Activated CD8-positive, alpha-beta T cell treated with anti-CD3 and anti-CD28 coated beads for 36 hours (primary cell): ENCODE measurements at regions not wholly inside any gene's neighbourhood (a gene's known extent, or its start where the extent isn't known, plus 50 kb on each side); places are given as distances from the start of the nearest gene placed in this dataset.

Source experiments
- ATAC-seq: fragments of 200-7000 bp; cut with Tn5 transposase; one replicate; pipeline ENCODE4 v1.10.0; 2021; ENCODE audit warnings: mild to moderate bottlenecking, moderate library complexity
- CTCF ChIA-PET: fragments of 350-600 bp; sonication (Branson Sonifier 250); formaldehyde crosslinking; loops from one replicate; lab custom pipeline; 2021; ENCODE audit warnings: antibody characterized with exemption; lab: Charles Lee
- POLR2A ChIA-PET: fragments of 350-600 bp; sonication (Branson Sonifier 250); formaldehyde crosslinking; loops from one replicate; lab custom pipeline; 2021; ENCODE audit warnings: antibody characterized with exemption; lab: Charles Lee
- DNase-seq: peaks from one replicate; pipeline ENCODE4 v3.0.0-alpha.2; 2020
- H3K27ac Mint-ChIP-seq: one replicate; pipeline ENCODE4 v1.8.0; 2021; ENCODE audit warnings: mild to moderate bottlenecking, mixed read lengths
- H3K27me3 Mint-ChIP-seq: one replicate; pipeline ENCODE4 v1.8.0; 2021; ENCODE audit warnings: mixed read lengths
- H3K36me3 Mint-ChIP-seq: one replicate; pipeline ENCODE4 v1.8.0; 2021; ENCODE audit warnings: low read depth, mixed read lengths
- H3K4me1 Mint-ChIP-seq: one replicate; pipeline ENCODE4 v1.8.0; 2021; ENCODE audit warnings: low read depth, mixed read lengths
- H3K4me3 Mint-ChIP-seq: one replicate; pipeline ENCODE4 v1.8.0; 2021; ENCODE audit warnings: mild to moderate bottlenecking, moderate library complexity, mixed read lengths
- H3K9me3 Mint-ChIP-seq: one replicate; pipeline ENCODE4 v1.8.0; 2021; ENCODE audit warnings: mixed read lengths
- intact Hi-C: fragments of 100-400 bp; cut with micrococcal nuclease; formaldehyde crosslinking; loops from one replicate; pipeline ENCODE4 v1.10.0; 2022
- TF ChIP-seq, protein P1 (sequence below): fragments of 200-600 bp; IDR thresholded peaks from one replicate; pipeline ENCODE4 v1.8.0; 2022; ENCODE audit warnings: antibody characterized with exemption, mild to moderate bottlenecking

DNA sequence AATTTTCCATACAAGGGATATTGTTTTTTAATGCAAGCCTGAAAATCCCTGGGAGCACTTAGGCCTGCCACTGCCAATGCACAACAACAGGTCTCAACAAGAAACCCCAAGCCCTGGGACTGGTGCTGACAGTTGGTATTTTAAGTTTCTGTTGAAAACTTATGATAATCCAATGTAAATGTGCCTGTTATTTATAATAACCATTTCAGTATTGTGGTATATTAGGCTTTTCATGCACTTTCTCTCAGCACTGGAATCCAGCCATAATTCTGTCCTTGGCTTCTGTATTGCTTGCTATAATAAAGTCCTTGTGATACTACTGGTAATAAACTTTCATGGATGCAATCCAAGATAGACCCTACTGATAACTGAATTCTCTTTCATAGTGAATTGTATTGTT is 218.9 kb downstream of the PCDH7 start:
- intact Hi-C loops: no loop called here
- DNase-seq (no peak), ATAC-seq (no peak)
- H3K4me1 Mint-ChIP-seq: no peaks in the 10 kb centered on the region
- CTCF ChIA-PET: no interaction called here
- POLR2A ChIA-PET: no interaction called here
- H3K36me3 Mint-ChIP-seq: no peaks in the 10 kb centered on the region
- TF ChIP-seq, protein P1, sequence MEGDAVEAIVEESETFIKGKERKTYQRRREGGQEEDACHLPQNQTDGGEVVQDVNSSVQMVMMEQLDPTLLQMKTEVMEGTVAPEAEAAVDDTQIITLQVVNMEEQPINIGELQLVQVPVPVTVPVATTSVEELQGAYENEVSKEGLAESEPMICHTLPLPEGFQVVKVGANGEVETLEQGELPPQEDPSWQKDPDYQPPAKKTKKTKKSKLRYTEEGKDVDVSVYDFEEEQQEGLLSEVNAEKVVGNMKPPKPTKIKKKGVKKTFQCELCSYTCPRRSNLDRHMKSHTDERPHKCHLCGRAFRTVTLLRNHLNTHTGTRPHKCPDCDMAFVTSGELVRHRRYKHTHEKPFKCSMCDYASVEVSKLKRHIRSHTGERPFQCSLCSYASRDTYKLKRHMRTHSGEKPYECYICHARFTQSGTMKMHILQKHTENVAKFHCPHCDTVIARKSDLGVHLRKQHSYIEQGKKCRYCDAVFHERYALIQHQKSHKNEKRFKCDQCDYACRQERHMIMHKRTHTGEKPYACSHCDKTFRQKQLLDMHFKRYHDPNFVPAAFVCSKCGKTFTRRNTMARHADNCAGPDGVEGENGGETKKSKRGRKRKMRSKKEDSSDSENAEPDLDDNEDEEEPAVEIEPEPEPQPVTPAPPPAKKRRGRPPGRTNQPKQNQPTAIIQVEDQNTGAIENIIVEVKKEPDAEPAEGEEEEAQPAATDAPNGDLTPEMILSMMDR: no peak
- no peaks in the 10 kb centered on the region for H3K9me3 Mint-ChIP-seq
- no peaks in the 10 kb centered on the region for H3K27me3 Mint-ChIP-seq
- no peak overlapping the region for H3K4me3 Mint-ChIP-seq
- H3K27ac Mint-ChIP-seq: no peak overlapping the region

DNA sequence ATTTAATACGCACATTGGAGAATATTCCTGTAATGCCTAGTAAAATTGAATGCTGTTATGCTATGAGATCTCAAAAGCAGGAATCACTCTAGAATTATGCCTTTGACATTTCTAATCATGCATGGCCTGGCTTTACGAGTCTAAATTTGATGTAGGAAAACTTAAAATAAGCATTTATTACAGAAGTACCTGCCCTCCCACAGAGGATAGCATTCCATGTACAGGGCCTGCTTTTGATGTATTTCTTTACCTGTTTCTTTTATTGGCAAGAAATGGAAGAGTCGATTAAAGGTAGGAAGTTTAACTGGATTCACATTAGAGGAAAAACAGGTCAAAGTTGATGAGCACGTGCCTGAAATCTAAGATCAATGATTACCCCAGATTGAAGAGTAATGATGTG is 219.5 kb downstream of the PCDH7 start:
- ChIA-PET POLR2A (no interaction called here), CTCF (no interaction called here)
- H3K4me1 Mint-ChIP-seq: no peaks in the 10 kb centered on the region
- H3K36me3 Mint-ChIP-seq: no peaks in the 10 kb centered on the region
- H3K27me3 Mint-ChIP-seq: no peaks in the 10 kb centered on the region
- intact Hi-C loops: no loop called here
- TF ChIP-seq, protein P1: no peak
- ATAC-seq: no peak
- H3K27ac Mint-ChIP-seq: no peak overlapping the region
- H3K9me3 Mint-ChIP-seq: peaks cover 1% of the 10 kb centered on the region
- no peak overlapping the region for H3K4me3 Mint-ChIP-seq
- DNase-seq: no peak

DNA sequence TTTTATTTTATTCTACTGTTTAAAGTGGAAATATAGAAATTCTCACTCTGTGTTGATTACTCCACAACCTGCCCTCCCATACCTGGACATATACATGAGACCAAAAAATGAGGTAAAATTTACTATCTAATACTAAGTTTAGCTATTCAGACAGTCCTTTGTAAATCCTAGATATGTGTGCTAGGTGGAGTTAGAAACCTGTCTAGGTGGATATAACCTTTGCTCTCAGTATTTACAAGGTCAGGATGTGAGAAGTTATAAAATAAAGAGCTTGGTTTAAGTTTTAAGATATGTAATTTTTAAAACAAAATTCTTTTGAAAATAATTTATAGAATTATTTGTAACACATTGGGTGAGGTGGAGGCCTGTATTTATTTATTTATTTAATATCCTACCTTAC is 221.5 kb downstream of the PCDH7 start:
- ATAC-seq: no peak
- peaks cover 5% of the 10 kb centered on the region for H3K9me3 Mint-ChIP-seq

DNA sequence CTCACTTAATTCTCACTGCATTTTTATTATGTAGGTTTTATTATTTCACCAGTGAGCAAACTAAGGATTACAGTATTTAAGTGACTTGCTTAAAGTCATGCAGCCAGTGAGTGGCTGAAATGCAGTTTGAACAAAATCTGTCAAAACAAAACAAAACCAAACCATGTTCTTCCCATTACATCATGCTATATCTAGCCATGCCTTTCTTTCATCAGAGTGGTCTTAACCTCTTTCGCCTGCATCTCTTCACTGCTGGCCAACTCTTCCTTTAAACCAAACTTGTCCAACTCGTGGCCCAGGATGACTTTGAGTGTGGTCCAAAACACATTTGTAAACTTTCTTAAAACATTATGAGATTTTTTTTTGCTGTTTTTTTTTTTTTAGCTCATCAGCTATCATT is 223.2 kb downstream of the PCDH7 start:
- TF ChIP-seq, protein P1: no peak
- CTCF ChIA-PET: no interaction called here
- Mint-ChIP-seq H3K36me3 (no peaks in the 10 kb centered on the region), H3K4me1 (no peaks in the 10 kb centered on the region), H3K27me3 (no peaks in the 10 kb centered on the region), H3K27ac (no peak overlapping the region), H3K4me3 (no peak overlapping the region), H3K9me3 (peaks cover 6% of the 10 kb centered on the region)
- ATAC-seq (no peak), DNase-seq (no peak)
- intact Hi-C loops: no loop called here
- POLR2A ChIA-PET: no interaction called here

More for the DNA sequence above, 221.5 kb downstream of the PCDH7 start:
- intact Hi-C loops: no loop called here
- no peak for DNase-seq
- Mint-ChIP-seq H3K27ac (no peak overlapping the region), H3K36me3 (no peaks in the 10 kb centered on the region), H3K4me1 (no peaks in the 10 kb centered on the region), H3K4me3 (no peak overlapping the region), H3K27me3 (no peaks in the 10 kb centered on the region)
- CTCF ChIA-PET: no interaction called here
- POLR2A ChIA-PET: no interaction called here
- TF ChIP-seq, protein P1: no peak

DNA sequence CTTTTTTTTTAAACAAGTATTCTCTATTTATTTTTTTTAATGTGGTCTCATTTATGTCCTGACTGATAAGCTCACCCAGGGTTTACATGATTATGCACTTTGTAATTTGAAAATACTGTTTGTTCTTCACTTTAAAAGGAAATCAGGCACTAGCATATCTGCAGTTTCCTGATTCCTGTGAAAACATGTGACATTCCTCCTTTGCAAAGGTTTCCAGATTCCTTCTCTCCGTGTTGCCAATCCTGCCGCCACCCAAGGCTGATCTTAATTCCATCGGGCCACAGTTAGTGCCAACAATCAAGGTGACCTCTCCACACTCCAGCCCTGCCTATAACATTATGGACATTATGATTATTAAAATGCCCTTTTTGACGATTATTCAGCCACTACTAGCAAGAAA is 225.4 kb downstream of the PCDH7 start:
- no peaks in the 10 kb centered on the region for H3K36me3 Mint-ChIP-seq
- ChIA-PET POLR2A (no interaction called here), CTCF (no interaction called here)
- no peak for ATAC-seq
- no peaks in the 10 kb centered on the region for H3K27me3 Mint-ChIP-seq
- DNase-seq: no peak
- TF ChIP-seq, protein P1: no peak
- H3K4me3 Mint-ChIP-seq: no peak overlapping the region
- H3K4me1 Mint-ChIP-seq: no peaks in the 10 kb centered on the region
- intact Hi-C loops: no loop called here
- peaks cover 6% of the 10 kb centered on the region for H3K9me3 Mint-ChIP-seq
- H3K27ac Mint-ChIP-seq: no peak overlapping the region
